ELF-1 (cell line): ENCODE measurements at regions not wholly inside any gene's neighbourhood (a gene's known extent, or its start where the extent isn't known, plus 50 kb on each side); places are given as distances from the start of the nearest gene placed in this dataset.

Experiments
- DNase-seq: peaks from one replicate; pipeline ENCODE4 v3.0.0-alpha.2; 2016; ENCODE audit warnings: low read depth, low spot score

DNA sequence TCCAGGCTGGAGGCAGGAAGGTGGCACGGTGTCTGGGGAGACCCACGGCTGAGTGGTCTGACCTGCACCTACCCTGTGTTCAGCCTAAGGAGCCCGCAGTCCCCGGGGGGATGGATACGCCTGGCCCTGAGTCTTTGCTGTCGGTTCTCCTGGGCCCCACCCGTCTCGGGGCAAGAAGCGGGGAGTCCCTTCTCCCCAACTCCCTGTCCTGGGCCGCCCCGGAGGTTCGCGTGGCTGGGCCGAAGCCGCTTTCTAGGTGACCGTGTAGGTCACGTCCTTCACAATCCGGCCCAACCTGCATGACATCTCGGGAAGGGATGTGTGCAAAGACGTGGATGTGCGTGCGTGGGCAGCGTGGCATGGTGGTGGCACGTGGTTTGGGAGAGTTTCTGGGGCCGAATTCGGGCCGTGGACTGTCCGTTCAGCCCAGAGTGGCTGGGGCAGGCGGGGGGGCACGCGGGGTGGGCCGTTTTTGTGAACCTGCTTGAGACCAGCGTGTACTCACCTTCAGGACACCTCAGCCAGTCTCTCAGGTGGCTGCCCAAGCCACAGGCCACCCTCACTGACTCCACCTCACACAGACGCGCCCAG, 103.3 kb downstream of the PTPRS start:
- DNase-seq = no peak

GRCh38 chr19:5235458-5236219, 105.0 kb downstream of the PTPRS start:
- DNase-seq = no peak

DNA sequence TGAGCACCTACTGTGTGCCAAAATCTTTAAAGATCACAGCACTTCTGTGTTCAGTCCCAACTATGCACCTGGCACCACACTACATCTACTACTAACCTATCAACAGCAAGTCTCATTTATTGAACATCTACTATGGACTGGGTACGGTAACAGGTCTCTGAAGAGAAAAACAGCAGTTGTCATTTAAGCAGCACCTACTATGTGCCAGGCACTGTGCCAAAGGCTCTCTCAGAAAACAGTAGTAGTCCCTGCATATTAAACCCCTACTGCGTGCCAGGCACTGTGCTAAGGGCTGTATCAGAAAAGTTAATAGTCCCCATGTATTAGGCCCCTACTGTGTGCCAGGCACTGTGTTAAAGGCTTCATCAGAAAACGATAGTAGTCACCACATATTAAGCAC, 106.2 kb downstream of the PTPRS start:
- no peak for DNase-seq

DNA sequence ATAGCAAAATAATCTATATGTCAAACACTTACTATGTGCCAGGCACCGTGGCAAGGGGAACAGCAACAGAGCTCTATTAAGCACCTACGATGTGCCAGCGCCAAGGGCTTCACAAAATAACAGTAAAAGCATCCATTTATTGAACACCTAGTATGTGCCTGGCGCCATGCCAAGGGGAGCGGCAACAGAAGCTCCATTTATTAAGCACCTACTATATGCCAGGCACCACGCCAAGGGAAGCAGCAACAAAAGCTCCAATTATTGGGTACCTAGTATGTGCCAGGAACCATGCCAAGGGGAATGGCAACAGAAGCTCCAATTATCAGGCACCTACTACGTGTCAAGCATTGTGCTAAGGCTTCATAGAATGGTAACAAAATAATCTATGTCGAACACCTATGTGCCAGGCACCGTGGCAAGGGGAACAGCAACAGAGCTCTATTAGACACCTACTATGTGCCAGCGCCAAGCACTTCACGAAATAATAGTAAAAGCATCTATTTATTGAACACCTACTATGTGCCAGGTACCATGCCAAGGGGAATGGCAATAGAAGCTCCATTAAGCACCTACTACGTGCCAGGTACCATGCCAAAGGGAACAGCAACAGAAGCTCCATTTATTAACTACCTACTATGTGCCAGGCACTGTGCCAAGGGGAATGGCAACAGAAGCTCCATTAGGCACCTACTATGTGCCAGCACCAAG, 107.7 kb downstream of the PTPRS start:
- no peak for DNase-seq

- no peak for DNase-seq
Observed at GRCh38 chr19:5231857-5232678, 108.5 kb downstream of the PTPRS start.

GRCh38 chr19:5230730-5231555, 109.7 kb downstream of the PTPRS start:
- no peak for DNase-seq

DNA sequence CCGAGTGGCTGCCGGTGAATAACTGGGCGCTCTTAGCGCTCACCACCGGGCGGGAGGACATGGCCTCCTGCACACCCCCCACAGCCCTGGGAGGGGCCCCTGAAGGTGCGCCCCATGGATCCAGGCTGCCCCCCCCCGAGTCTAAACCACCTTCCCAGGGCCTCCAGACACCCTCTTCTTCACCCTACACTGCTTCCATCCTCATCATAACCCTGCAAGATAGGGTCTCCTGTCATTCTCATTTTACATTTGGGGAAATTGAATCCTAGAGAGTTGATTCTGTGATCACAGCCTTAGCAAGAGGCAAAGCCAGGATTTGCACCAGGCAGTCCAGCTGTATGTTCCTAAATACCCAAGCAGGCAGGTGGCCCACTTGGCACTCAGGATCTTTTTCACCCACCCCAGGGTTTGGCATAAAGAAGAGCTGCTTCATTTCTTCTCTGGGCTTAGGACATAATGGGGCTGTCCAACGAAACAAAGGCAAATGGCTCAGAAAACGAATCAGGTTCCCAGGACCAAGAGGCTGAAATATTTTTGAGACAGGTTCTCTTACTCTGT, 110.8 kb downstream of the PTPRS start:
- no peak for DNase-seq

DNA sequence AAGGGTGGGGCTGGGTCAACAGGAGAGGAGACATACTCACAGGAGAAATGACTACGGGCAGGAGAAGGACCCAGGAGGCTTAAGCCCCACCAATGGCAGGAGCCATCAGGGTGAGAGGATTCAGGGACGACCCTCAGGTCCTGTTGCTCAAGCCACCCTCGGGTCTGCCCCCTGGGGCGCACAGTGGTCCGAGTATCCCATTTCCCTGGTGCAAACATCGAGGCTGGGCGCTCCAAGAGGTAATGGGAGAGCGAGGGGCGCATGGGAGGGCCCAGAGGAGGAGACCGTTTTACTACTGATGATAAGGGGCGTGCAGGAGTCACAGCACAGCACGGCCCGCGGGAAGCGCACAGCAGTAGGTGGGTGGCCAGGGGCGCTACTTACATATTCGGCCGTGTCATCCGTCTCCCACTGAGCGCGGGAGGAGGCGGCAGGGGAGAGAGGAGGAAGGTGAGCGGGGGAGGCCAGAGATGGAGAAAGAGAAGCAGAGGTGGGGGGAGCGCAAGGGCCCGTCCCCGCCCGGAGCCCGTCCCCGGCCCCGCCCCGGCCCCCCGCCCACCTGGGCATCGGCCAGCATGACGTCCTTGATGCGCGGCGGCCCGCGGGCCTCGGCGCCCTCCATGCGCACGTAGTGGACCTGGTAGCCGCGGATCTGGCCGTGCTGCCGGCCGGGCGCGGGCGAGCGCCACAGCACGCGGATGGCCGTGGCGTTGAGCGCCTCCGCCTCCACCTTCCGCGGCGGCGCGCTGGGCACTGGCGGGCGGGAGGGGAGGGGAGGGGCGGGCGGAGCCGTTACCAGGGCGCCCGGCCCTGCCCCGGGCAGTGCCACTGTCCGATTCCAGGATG, 111.5 kb downstream of the PTPRS start:
- peak; percentile 15 for DNase-seq

GRCh38 chr19:5228490-5228889, 112.1 kb downstream of the PTPRS start:
- no peak for DNase-seq

DNA sequence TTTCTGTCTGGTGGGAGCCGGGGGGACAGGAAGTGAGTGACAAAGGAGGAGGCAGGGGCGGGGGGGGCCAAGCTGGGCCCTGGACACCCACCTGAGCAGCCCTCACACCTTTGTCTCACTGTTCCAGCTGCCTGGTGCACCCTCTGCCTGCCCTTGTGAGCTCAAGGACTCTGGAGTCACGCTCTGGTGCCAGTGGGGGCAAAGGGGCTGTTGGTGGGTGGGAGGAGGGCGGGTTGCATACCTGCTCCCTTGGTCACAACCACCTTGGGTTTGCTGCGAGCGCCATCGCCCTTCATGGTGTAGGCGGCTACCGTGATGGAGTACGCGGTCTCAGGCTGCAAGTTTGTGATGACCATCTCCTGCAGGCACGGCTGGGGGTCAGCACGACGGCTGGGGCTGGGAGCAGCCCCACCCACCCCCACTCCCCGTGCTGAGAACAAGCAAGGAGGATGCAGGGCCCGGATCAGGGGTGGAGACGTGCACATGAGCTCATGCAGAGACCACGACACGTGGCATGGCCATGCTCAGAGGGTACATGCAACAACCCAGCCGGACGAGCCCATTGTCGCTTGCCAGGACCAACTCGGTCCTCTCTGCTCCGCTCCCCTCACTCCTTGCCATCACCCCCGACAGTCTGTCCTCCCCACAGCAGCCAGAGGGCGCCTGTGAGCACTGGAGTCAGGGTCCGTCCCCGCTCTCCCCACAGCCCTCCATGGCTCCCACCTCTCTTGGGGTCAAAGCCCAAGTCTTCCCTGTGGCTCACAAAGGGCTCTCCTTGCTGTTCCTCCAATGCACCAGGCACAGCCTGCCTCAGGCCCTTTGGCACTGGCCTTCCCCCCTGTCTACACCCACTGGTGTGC, 114.9 kb downstream of the PTPRS start:
- peak; percentile 55 for DNase-seq

DNA sequence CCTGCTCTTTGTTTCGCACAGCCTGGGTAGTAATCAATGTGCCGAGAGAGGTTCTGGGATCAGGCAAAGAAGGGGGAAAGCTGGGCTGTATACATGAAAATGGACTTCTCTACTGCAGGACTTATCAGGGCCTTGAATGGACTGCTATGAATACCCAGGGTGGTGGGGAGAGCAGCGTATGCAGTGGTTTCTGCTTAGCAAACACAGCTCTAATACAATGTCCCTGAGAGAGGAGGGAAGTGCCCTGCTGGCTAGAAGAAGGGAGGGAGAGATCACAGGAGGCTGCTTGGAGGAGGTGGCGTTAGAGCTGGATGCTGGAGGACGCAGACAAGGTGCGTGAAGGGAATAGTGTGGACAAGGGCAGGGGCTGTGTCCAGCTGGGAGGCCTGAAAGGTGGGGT, 116.1 kb downstream of the PTPRS start:
- DNase-seq = no peak

GRCh38 chr19:5222821-5223321, 117.7 kb downstream of the PTPRS start:
- DNase-seq = no peak

DNA sequence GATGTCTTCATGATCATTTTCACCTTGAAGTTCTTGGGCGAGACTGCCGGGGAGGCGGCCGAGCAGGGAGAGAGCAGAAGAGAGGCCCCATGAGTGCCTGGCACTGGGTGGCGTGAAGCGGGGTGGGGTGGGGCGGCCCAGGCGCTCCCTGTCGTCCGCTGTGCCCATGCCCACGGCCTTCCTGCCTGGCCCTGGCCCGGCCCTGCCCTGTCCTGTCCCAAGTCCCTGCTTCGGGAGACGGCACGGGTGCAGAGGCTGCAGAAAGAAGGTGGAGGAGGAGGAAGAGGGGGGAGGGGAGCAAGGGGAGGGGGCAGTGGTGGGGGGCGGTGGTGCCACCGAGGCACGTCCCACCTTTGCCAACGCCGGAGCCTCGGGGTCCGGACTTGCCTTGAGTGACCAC, 118.4 kb downstream of the PTPRS start:
- no peak for DNase-seq

- no peak for DNase-seq
Observed at GRCh38 chr19:5220866-5221265, 119.7 kb downstream of the PTPRS start.

GRCh38 chr19:5220361-5220760, 120.3 kb downstream of the PTPRS start:
- DNase-seq = no peak

GRCh38 chr19:5219551-5220304, 120.9 kb downstream of the PTPRS start:
- DNase-seq = no peak

DNA sequence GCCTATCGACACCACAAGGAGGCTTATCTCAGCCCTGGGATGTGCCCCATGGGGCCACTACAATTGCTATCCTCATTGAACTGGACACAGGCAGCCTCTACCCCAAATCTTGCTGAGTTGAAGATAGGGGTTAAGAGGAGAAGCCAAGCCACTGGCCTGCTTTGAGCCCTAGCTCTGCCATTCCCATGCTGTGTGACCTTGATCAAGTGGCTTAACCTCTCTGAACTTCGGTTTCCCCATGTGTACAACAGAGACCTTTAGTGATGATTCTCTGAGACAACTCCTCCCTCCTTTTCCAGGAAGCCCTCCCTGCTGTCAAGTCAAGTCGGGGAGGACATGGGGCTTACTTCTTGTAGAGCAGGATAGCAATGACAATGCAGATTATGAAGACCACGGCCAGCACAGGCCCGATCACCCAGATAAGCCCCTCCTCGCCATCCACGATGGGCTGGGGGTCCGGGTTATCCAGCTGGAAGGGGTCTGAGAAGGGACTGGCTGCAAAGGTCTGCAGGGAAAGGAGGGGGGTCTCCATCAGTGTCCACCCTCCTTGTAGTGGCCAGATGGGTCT, 121.6 kb downstream of the PTPRS start:
- DNase-seq = no peak
